Endodermal cell (in vitro differentiated cells): ENCODE measurements at regions not wholly inside any gene's neighbourhood (a gene's known extent, or its start where the extent isn't known, plus 50 kb on each side); places are given as distances from the start of the nearest gene placed in this dataset.

Experiments
- DNase-seq: peaks from one replicate; pipeline ENCODE4 v3.0.0-alpha.2; 2017
- H3K27ac ChIP-seq: 2 replicates; pipeline ENCODE4 v1.5.1; 2013; ENCODE audit warnings: mild to moderate bottlenecking, low read depth, low read length, moderate library complexity
- H3K27me3 ChIP-seq: 2 replicates; pipeline ENCODE4 v1.6.1; 2013; ENCODE audit warnings: mild to moderate bottlenecking, low read length, moderate library complexity; ENCODE audit not compliant: insufficient read depth, control insufficient read depth, poor library complexity, severe bottlenecking
- H3K36me3 ChIP-seq: 2 replicates; pipeline ENCODE4 v1.7.0; 2013; ENCODE audit warnings: mild to moderate bottlenecking, low read length, moderate library complexity; ENCODE audit not compliant: control insufficient read depth, insufficient read depth
- H3K4me1 ChIP-seq: one replicate; pipeline ENCODE4 v1.7.0; 2013; ENCODE audit warnings: low read length; ENCODE audit not compliant: control insufficient read depth, insufficient read depth
- H3K4me3 ChIP-seq: 2 replicates; pipeline ENCODE4 v1.5.1; 2013; ENCODE audit warnings: mild to moderate bottlenecking, low read length, moderate library complexity
- H3K9ac ChIP-seq: 2 replicates; pipeline ENCODE4 v1.6.1; 2013; ENCODE audit warnings: mild to moderate bottlenecking, low read length, moderate library complexity; ENCODE audit not compliant: poor library complexity, severe bottlenecking; ENCODE audit errors: extremely low read depth
- H3K9me3 ChIP-seq: 2 replicates; pipeline ENCODE4 v1.6.1; 2013; ENCODE audit warnings: mild to moderate bottlenecking, low read length, moderate library complexity; ENCODE audit not compliant: control insufficient read depth
- H3K27ac Mint-ChIP-seq: 2 replicates; pipeline ENCODE4 v1.8.0; 2020; ENCODE audit warnings: mixed read lengths
- H3K27me3 Mint-ChIP-seq: 2 replicates; pipeline ENCODE4 v1.8.0; 2021; ENCODE audit warnings: mild to moderate bottlenecking, mixed read lengths; ENCODE audit not compliant: insufficient read depth
- H3K36me3 Mint-ChIP-seq: 2 replicates; pipeline ENCODE4 v1.8.0; 2020; ENCODE audit warnings: low read depth, mixed read lengths
- H3K4me1 Mint-ChIP-seq: 2 replicates; pipeline ENCODE4 v1.8.0; 2020; ENCODE audit warnings: mixed read lengths
- H3K4me3 Mint-ChIP-seq: 2 replicates; pipeline ENCODE4 v1.8.0; 2020; ENCODE audit warnings: mild to moderate bottlenecking, moderate library complexity, mixed read lengths
- H3K9me3 Mint-ChIP-seq: 2 replicates; pipeline ENCODE4 v1.8.0; 2020; ENCODE audit warnings: mild to moderate bottlenecking, mixed read lengths
- WGBS, 2 experiments: methylation state at CpG; one replicate each; pipeline versions ENCODE4 v1.1.5 to v1.1.7; 2013; ENCODE audit warnings: missing lambda C conversion rate in 2 of 2, mixed read lengths in 1 of 2; ENCODE audit not compliant: insufficient coverage in 1 of 2, insufficient read length in 1 of 2; 5-methylcytosine and 5-hydroxymethylcytosine counted together
- TF ChIP-seq, protein P1 (sequence below): fragments of 200-600 bp; sonication (generic); conservative IDR thresholded peaks from 2 replicates; pipeline ENCODE4 v1.5.0; 2021; ENCODE audit warnings: antibody characterized with exemption, mild to moderate bottlenecking

GRCh38 chr5:63249960-63250359, 671.3 kb downstream of the LRRC70 start:
- 80 to 86% methylated on average over 1 to 2 of the region's 2 CpGs for WGBS, 2 experiments
- no peak overlapping the region for H3K4me3 Mint-ChIP-seq
- H3K9me3 Mint-ChIP-seq = no peaks in the 10 kb centered on the region
- Histone ChIP-seq H3K9me3 (peaks cover 7% of the 10 kb centered on the region), H3K27ac (no peak overlapping the region), H3K36me3 (no peaks in the 10 kb centered on the region), H3K27me3 (no peaks in the 10 kb centered on the region), H3K4me3 (no peak overlapping the region), H3K4me1 (peaks cover 7% of the 10 kb centered on the region), H3K9ac (no peak overlapping the region)
- no peak overlapping the region for H3K27ac Mint-ChIP-seq
- H3K4me1 Mint-ChIP-seq = peaks cover 18% of the 10 kb centered on the region
- H3K27me3 Mint-ChIP-seq = no peaks in the 10 kb centered on the region
- no peak for DNase-seq
- TF ChIP-seq, protein P1, sequence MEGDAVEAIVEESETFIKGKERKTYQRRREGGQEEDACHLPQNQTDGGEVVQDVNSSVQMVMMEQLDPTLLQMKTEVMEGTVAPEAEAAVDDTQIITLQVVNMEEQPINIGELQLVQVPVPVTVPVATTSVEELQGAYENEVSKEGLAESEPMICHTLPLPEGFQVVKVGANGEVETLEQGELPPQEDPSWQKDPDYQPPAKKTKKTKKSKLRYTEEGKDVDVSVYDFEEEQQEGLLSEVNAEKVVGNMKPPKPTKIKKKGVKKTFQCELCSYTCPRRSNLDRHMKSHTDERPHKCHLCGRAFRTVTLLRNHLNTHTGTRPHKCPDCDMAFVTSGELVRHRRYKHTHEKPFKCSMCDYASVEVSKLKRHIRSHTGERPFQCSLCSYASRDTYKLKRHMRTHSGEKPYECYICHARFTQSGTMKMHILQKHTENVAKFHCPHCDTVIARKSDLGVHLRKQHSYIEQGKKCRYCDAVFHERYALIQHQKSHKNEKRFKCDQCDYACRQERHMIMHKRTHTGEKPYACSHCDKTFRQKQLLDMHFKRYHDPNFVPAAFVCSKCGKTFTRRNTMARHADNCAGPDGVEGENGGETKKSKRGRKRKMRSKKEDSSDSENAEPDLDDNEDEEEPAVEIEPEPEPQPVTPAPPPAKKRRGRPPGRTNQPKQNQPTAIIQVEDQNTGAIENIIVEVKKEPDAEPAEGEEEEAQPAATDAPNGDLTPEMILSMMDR = no peak
- no peaks in the 10 kb centered on the region for H3K36me3 Mint-ChIP-seq

DNA sequence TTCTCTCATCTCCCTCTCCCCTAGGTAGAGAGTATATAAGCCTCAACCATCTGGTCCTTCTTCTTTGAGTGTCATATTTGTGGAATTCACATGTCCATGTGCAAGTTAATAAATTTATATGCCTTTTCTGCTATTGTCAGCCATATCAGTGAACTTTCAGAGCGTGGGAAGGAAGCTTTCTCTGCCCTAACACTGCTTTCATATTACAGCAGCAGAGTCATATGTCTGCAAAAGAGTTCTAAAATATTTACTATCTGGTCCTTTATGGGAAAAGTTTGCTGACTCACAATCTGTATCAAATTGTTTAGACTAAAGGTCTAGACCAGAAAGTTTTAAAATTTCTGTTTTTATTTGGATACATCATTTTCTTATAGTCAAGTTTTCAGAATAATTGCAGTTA, 669.0 kb downstream of the LRRC70 start:
- 83 to 91% methylated on average over 1 of the region's 1 CpG for WGBS, 2 experiments
- TF ChIP-seq, protein P1 = no peak
- H3K4me3 Mint-ChIP-seq = no peak overlapping the region
- H3K27me3 ChIP-seq = no peaks in the 10 kb centered on the region
- no peaks in the 10 kb centered on the region for H3K9me3 ChIP-seq
- H3K4me1 Mint-ChIP-seq = peaks cover 13% of the 10 kb centered on the region
- no peak overlapping the region for H3K27ac Mint-ChIP-seq
- H3K27ac ChIP-seq = no peak overlapping the region
- H3K36me3 ChIP-seq = no peaks in the 10 kb centered on the region
- H3K27me3 Mint-ChIP-seq = no peaks in the 10 kb centered on the region
- peaks cover 7% of the 10 kb centered on the region for H3K4me1 ChIP-seq
- H3K9ac ChIP-seq = no peak overlapping the region
- H3K9me3 Mint-ChIP-seq = no peaks in the 10 kb centered on the region
- DNase-seq = no peak
- H3K36me3 Mint-ChIP-seq = no peaks in the 10 kb centered on the region
- no peak overlapping the region for H3K4me3 ChIP-seq

DNA sequence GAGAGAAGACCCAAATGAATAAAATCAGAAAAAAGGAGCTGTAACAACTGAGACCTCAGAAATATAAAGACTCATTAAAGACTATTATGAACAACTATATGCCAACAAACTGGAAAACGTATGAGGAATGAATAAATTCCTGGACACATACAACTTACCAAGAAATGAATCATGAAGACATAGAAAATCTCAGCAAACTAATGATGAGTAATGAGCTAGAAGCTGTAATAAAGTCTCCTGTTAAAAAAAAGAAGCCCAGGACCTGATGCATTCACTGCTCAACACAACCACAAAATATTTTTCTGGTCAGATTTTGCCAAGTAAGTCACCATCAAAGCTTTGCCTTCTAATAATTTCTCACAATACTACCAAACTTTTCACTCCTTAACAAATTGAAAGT, 666.7 kb downstream of the LRRC70 start:
- TF ChIP-seq, protein P1 = no peak
- H3K27me3 Mint-ChIP-seq = no peaks in the 10 kb centered on the region
- H3K9ac ChIP-seq = no peak overlapping the region
- H3K4me1 ChIP-seq = peaks cover 7% of the 10 kb centered on the region
- DNase-seq = no peak
- no peak overlapping the region for H3K27ac ChIP-seq
- H3K27ac Mint-ChIP-seq = no peak overlapping the region
- H3K9me3 ChIP-seq = no peaks in the 10 kb centered on the region
- H3K4me3 ChIP-seq = no peak overlapping the region
- 100% methylated on average over 1 of the region's 1 CpG; no CpG with 5 or more reads in 1 of the 2 experiments for WGBS, 2 experiments
- peaks cover 13% of the 10 kb centered on the region for H3K4me1 Mint-ChIP-seq
- no peak overlapping the region for H3K4me3 Mint-ChIP-seq
- no peaks in the 10 kb centered on the region for H3K36me3 ChIP-seq
- H3K27me3 ChIP-seq = no peaks in the 10 kb centered on the region
- no peaks in the 10 kb centered on the region for H3K36me3 Mint-ChIP-seq
- no peaks in the 10 kb centered on the region for H3K9me3 Mint-ChIP-seq
